ENCODE measurements at regions not wholly inside any gene's neighbourhood (a gene's known extent, or its start where the extent isn't known, plus 50 kb on each side); places are given as distances from the start of the nearest gene placed in this dataset.

DNA sequence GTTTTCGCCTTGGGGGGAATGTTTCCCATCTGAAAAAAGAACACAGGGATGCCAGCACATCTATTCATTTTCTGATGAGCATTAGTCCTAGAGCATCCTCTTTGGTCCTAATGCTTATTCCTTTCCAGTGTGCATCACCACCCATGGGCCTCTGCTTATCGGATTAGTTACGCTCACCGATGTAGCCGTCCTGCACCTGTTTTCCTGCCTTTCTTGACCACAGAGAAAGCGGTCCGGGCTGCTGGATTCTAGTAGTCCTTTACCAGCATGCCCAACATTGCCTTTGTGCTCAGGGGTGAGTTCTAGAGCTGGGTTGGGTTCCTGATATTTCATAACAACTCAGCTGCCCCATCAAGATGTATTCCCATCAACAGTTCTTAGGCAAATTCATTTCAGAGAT is 2084.5 kb upstream of the C9orf72 start:
- no peak for TF ChIP-seq POLR2A (IDR thresholded peaks at IDR 0.05)
- TF ChIP-seq, protein P1, sequence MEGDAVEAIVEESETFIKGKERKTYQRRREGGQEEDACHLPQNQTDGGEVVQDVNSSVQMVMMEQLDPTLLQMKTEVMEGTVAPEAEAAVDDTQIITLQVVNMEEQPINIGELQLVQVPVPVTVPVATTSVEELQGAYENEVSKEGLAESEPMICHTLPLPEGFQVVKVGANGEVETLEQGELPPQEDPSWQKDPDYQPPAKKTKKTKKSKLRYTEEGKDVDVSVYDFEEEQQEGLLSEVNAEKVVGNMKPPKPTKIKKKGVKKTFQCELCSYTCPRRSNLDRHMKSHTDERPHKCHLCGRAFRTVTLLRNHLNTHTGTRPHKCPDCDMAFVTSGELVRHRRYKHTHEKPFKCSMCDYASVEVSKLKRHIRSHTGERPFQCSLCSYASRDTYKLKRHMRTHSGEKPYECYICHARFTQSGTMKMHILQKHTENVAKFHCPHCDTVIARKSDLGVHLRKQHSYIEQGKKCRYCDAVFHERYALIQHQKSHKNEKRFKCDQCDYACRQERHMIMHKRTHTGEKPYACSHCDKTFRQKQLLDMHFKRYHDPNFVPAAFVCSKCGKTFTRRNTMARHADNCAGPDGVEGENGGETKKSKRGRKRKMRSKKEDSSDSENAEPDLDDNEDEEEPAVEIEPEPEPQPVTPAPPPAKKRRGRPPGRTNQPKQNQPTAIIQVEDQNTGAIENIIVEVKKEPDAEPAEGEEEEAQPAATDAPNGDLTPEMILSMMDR (IDR thresholded peaks at IDR 0.05), result no peak
